Amygdala (tissue), 56 donors: ENCODE measurements at regions not wholly inside any gene's neighbourhood (a gene's known extent, or its start where the extent isn't known, plus 50 kb on each side); places are given as distances from the start of the nearest gene placed in this dataset.
"Not testable (repeated sequence)": the region's sequence is repeated elsewhere in the genome, so short reads cannot be mapped to it uniquely, and the experiment has no call there.

Source experiments
- DNase-seq, 56 donors: peaks; one replicate each; lab custom pipeline; 2025; lab: John Stamatoyannopoulos, UW

- no peak for DNase-seq
These were observed 173.0 kb upstream of the ADCY1 start for GRCh38 chr7:45401155-45401554.

DNA sequence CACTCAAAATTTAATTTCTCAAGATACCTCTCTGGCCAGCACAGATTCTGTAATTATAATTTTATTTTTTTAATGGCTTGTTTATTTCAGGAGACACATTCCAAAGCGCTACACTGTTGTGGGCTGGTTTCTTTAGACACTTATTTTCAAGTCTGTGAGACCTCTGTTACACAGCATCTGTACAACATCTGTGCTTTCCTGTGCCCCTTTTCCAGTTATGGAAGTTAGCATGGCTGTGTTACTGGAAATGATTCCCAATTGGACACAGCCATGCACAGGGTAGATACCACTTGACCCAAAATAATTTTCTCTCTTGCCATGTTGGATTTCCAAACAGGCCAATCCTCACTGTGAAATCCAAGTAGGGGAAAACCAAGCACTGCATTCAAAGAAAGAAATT, 172.3 kb upstream of the ADCY1 start:
- DNase-seq = no peak

DNA sequence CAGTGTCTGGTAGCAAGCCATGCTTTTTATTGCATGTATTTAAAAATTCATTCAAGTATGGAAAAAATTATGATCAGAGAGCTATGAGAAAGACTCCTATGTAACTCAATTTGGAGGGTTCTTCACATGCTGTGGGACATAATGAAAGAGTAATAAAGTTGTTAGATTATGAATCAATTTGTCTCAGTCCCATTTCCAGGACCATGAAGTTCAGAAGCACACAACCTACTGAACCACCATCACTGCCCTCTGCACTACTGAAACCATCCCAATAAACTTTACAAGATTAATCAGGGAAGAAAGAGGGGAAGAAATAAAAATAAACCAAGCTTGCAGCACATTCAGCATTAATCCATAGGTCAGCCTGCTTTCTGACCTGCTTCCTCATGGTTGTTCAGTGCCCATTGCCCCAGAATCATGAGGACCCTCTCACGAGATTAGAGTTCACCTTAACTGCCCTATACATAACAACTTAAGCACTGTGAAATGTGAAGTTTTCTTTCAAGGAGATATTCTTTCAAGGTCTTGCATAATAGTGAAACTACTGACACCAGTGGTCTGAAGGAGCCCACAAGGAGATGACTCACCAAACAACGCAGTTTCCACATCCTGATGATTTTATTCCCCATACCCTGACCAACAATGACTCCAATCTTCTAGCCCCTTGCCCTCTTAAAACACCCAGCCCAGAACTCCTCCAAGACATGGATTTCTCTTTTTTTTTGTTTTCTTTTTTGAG, 171.5 kb upstream of the ADCY1 start:
- DNase-seq = no peak

DNA sequence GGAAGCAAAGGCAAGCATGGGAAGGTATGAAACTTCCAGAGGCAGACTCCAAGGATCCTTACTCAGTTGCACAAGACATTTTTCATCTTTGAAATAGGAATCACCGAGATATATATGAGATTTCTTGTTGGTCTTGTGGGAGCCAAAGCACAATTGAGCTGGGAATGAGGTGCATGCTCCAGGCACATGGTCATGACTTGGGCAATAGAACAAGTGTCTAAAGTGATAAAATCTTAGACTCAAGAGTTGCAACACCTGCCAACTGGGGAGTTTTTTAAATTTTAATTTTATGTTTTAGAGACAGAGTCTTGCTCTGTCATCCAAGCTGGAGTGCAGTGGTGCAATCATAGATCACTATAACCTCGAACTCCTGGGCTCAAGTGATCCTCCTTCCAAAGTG, 169.5 kb upstream of the ADCY1 start:
- DNase-seq = no peak

- DNase-seq = peak in 17 of 56 donors; percentile 10 to 63 (median 32)
These were observed 166.3 kb upstream of the ADCY1 start for GRCh38 chr7:45407730-45408408.

DNA sequence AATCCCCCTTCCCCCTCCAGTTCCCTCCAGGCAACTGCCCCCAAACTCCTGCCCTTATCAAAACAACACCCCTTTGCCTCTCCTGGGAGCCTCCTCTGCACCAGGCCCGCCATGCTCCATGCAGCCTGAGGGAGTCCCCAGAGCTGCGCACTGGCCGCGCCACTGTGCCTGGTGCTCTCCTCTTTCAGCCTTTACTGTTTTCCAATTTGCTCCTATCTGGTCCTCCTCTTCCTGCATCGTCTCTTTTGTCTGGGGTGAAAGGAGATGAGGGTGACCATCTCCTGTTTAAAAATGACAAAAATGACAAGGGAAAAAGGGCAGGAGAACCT, 165.8 kb upstream of the ADCY1 start:
- DNase-seq = peak in 1 of 56 donors; percentile 47

- no peak for DNase-seq
These were observed 163.3 kb upstream of the ADCY1 start for GRCh38 chr7:45410893-45411292.

DNA sequence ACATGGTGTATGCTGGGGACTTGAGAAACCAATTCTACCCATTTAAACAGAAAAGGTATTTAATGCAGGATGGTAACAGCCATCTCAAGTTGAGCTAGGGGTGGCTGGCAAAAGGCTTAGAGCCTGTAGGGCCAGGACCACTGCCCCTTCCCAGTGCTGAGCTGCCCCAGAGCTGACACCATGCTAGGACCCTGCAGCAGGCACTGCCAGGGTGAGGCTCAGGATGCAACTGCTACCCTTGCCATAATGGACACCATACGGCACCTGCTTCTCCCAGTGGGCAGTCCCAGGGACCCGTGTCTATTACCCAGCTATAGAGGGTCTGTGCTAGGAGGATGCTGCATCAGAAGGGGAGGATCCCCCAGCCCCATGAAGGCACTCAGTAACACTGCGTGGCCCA, 160.7 kb upstream of the ADCY1 start:
- no peak for DNase-seq

GRCh38 chr7:45414226-45414625, 159.9 kb upstream of the ADCY1 start:
- DNase-seq = no peak

- DNase-seq = no peak
These were observed 158.9 kb upstream of the ADCY1 start for GRCh38 chr7:45415265-45415664.

GRCh38 chr7:45416846-45417245, 157.3 kb upstream of the ADCY1 start:
- no peak for DNase-seq

DNA sequence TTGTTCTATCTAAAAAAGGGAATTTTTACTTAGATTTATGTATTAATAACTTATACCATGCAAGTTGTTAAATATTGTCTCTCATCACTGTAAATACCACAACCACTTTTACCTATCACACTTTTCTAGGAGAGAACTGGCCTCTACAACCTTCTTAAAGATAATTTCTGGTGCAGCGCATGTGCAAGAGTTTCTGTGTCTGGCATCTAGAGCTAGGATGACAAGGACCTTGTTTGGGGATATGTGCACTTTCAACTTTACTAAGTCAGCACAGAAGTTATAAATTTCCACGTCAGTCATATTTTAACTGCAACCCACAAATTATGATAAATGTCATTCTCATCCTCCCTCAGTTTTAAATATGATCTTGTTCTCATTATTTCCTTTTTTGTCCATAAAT, 156.9 kb upstream of the ADCY1 start:
- no peak for DNase-seq

GRCh38 chr7:45417735-45418134, 156.4 kb upstream of the ADCY1 start:
- no peak for DNase-seq

DNA sequence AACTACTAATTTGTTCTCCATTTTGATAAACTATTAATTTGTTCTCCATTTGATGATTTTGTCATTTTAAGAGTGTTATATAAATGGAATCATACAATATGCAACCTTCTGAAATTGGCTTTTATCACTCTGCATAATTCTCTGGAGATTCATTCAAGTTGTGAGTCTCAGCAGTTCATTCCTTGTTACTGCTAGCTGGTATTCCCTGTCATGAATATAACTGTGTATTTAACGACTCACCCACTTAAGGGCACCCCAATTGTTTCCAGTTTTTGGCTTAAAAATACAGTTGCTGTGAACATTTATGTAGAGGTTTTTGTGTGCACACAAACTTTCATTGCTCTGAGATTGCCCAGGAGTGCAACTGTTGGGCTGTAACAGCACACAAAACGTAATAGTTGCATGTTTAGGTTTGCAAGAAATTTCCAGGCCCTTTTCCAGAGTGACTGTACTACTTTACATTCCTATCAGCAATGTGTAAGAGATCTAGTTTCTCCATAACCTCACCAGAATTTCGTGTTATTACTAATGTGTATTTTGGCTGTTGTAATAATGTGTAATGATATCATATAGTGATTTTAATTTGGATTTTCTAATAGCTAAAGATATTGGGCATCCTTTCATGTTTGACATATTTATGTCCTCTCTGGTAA, 153.2 kb upstream of the ADCY1 start:
- no peak for DNase-seq

GRCh38 chr7:45421806-45422205, 152.4 kb upstream of the ADCY1 start:
- DNase-seq = no peak

DNA sequence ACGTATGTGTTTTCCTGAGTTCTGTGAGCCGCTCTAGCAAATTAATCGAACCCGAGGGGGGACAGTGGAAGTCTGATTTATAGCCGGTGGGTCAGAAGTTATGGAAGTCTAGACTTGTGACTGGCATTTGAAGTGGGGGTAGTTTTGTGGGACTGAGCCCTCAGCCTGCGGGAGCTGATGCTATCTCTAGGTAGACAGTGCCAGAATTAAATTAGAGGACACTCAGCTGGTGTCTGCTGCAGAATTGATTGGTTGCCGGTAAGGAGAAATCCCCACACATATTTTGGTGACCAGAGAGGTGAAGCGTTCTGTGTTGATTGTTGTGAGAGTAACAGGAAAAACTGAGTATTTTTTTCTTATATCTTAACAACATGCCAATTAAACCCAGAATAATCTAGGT, 143.8 kb upstream of the ADCY1 start:
- no peak for DNase-seq

DNA sequence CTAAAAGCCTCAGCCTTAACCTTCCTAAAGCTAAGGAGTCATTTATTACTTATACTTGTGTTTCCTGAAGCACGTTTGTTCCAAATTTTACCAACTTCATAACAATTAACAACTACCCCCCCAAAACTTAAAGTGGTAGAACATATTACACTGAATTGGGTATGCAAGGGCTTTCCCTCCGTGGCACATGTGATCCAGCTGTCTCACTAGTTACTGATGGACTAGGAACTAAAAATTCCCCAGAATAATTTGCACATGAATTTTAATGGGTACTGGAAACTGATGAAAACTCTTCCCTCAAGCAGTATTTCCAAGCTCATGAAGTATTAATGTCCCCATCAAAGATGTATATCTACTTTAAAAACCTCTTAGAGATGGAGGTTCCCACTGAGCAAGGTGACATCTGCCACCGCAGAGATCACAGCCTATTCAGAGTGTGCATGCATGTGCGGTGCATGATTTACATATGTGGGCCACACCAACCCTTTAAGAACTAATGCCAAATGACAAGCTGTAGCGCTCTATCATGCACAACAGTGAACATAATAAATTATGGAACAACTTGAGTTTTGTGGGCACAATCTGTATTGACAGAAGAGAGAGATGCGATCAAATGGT, 139.9 kb upstream of the ADCY1 start:
- no peak for DNase-seq

- DNase-seq = no peak
These were observed 139.0 kb upstream of the ADCY1 start for GRCh38 chr7:45435131-45435530.

GRCh38 chr7:45435846-45436245, 138.3 kb upstream of the ADCY1 start:
- DNase-seq = no peak

- DNase-seq = not testable (repeated sequence)
These were observed 133.4 kb upstream of the ADCY1 start for GRCh38 chr7:45440776-45441175.

DNA sequence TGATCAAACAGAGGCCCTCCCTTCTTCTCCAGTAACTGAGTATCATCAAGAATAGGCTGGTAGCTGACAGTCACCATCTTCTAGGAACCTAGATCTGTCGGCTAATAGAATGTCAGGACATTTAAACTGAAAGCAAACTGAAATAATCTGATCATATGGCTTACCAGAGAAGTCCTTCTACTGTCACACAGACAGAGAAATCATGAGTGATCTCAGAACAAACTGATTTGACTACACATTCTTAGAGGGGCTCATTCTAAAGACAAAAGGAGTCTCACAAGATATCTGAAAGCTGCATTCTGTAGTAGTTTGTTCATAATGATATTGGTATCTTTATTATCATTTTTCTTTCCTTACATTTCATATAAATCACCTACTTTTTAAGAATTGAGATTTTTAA, 130.9 kb upstream of the ADCY1 start:
- no peak for DNase-seq
